Epithelial cell of proximal tubule (primary cell): ENCODE measurements at regions not wholly inside any gene's neighbourhood (a gene's known extent, or its start where the extent isn't known, plus 50 kb on each side); places are given as distances from the start of the nearest gene placed in this dataset.

Source experiments
- DNase-seq: peaks from one replicate; pipeline ENCODE4 v3.0.0-alpha.2; 2011; ENCODE audit warnings: low read depth
- H3K4me3 ChIP-seq: 2 replicates; pipeline ENCODE4 v1.5.1; 2011; ENCODE audit warnings: low read depth, mild to moderate bottlenecking, low read length
- CTCF ChIP-seq: conservative IDR thresholded peaks from 2 replicates; pipeline ENCODE4 v1.5.1; 2012; ENCODE audit warnings: low read depth, mild to moderate bottlenecking, low read length

DNA sequence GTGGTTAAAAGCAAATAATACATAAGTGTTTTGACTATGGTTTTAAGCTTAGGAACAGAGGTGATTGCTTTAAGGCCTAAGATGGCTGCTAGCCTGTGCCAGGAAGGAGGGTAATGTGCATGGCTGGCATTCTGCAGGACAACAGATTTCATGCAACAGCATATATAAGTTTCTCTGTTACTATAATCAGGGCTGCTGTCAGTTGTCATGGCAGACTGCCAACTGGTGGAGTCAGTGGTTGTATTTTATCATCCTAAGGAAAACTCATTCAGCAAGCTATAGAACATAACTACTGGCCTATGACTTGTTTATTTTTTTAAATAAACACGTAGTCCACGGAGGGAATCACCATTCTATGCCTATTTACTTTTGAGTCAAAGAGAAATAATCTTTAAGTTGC lies 77.7 kb upstream of the DCAF8L1 start:
- no peak for TF ChIP-seq CTCF
- H3K4me3 ChIP-seq, result no peak overlapping the region
- no peak for DNase-seq

GRCh38 chrX:28042826-28043564 lies 61.7 kb upstream of the DCAF8L1 start:
- no peak for DNase-seq
- TF ChIP-seq CTCF, result no peak
- no peak overlapping the region for H3K4me3 ChIP-seq

DNA sequence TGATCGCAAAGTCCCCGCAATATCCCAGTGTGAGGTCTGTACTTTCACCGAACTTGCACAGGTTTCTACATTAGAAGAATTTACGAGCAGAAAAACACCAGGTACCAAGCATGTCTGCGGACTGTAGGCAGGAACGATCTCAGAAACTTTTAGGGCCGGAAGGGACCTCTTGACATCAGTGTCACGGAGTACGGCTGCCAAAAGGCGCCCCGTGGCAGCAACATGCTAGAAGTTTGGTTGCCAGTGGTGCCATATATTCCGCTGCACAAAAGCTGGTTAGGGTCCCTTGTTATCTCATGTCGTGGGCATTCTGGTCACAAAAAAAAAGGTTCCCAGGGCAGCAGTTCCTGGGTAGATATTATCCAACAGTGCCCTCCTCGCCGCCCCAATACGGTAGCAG lies 61.0 kb upstream of the DCAF8L1 start:
- no peak for TF ChIP-seq CTCF
- H3K4me3 ChIP-seq, result no peak overlapping the region
- DNase-seq, result no peak

- H3K4me3 ChIP-seq, result no peak overlapping the region
- no peak for DNase-seq
- no peak for TF ChIP-seq CTCF
Observed at GRCh38 chrX:28039258-28039657, 58.0 kb upstream of the DCAF8L1 start.
